HG03571 (cell line): ENCODE measurements at regions not wholly inside any gene's neighbourhood (a gene's known extent, or its start where the extent isn't known, plus 50 kb on each side); places are given as distances from the start of the nearest gene placed in this dataset.
"Not testable (repeated sequence)": the region's sequence is repeated elsewhere in the genome, so short reads cannot be mapped to it uniquely, and the experiment has no call there.

ENCODE experiments used
- ATAC-seq: cut with Tn5 transposase; IDR thresholded peaks from one replicate; pipeline ENCODE4 v1.9.1; 2021; ENCODE audit not compliant: unreplicated experiment

- ATAC-seq: not testable (repeated sequence)
Measured at GRCh38 chr7:65613644-65614289, 240.1 kb downstream of the ZNF92 start.

- ATAC-seq: not testable (repeated sequence)
Measured at GRCh38 chr7:65616111-65616510, 242.5 kb downstream of the ZNF92 start.

GRCh38 chr7:65620216-65620615, 246.6 kb downstream of the ZNF92 start:
- ATAC-seq: not testable (repeated sequence)

GRCh38 chr7:65621580-65622201, 248.0 kb downstream of the ZNF92 start:
- not testable (repeated sequence) for ATAC-seq

- not testable (repeated sequence) for ATAC-seq
Measured at GRCh38 chr7:65631236-65631635, 241.6 kb upstream of the VKORC1L1 start.

GRCh38 chr7:65633587-65634404, 239.1 kb upstream of the VKORC1L1 start:
- not testable (repeated sequence) for ATAC-seq

- ATAC-seq: not testable (repeated sequence)
Measured at GRCh38 chr7:65638918-65639317, 234.0 kb upstream of the VKORC1L1 start.

- not testable (repeated sequence) for ATAC-seq
Measured at GRCh38 chr7:65639717-65640116, 233.2 kb upstream of the VKORC1L1 start.

GRCh38 chr7:65643498-65643897, 229.4 kb upstream of the VKORC1L1 start:
- ATAC-seq: not testable (repeated sequence)

GRCh38 chr7:65647153-65647964, 225.5 kb upstream of the VKORC1L1 start:
- not testable (repeated sequence) for ATAC-seq

- ATAC-seq: not testable (repeated sequence)
Measured at GRCh38 chr7:65651174-65651573, 221.7 kb upstream of the VKORC1L1 start.

- not testable (repeated sequence) for ATAC-seq
Measured at GRCh38 chr7:65651826-65652592, 220.9 kb upstream of the VKORC1L1 start.

GRCh38 chr7:65652669-65653068, 220.2 kb upstream of the VKORC1L1 start:
- not testable (repeated sequence) for ATAC-seq

GRCh38 chr7:65656494-65657188, 216.2 kb upstream of the VKORC1L1 start:
- not testable (repeated sequence) for ATAC-seq

GRCh38 chr7:65683362-65683761, 189.5 kb upstream of the VKORC1L1 start:
- ATAC-seq: not testable (repeated sequence)

- not testable (repeated sequence) for ATAC-seq
Measured at GRCh38 chr7:65699026-65699714, 173.7 kb upstream of the VKORC1L1 start.

GRCh38 chr7:65699715-65700356, 173.0 kb upstream of the VKORC1L1 start:
- not testable (repeated sequence) for ATAC-seq

GRCh38 chr7:65719123-65719798, 153.6 kb upstream of the VKORC1L1 start:
- not testable (repeated sequence) for ATAC-seq
